Activated T-helper 1 cell treated with anti-CD3 and anti-CD28 coated beads, Interleukin-2, amount 50 U/mL, for 16 hours (primary cell): ENCODE measurements at regions not wholly inside any gene's neighbourhood (a gene's known extent, or its start where the extent isn't known, plus 50 kb on each side); places are given as distances from the start of the nearest gene placed in this dataset.

Source experiments
- DNase-seq, 2 donors: peaks; one replicate each; pipeline ENCODE4 v3.0.0-alpha.2; 2020; ENCODE audit warnings: low read depth in 1 of 2, low spot score in 1 of 2

- no peak for DNase-seq
Observed at GRCh38 chr16:72419638-72420037, 247.7 kb upstream of the PMFBP1 start.

GRCh38 chr16:72415379-72415778, 243.4 kb upstream of the PMFBP1 start:
- DNase-seq = no peak

- no peak for DNase-seq
Observed at GRCh38 chr16:72410492-72410891, 238.5 kb upstream of the PMFBP1 start.

GRCh38 chr16:72409423-72409822, 237.5 kb upstream of the PMFBP1 start:
- DNase-seq = no peak

GRCh38 chr16:72406390-72406789, 234.4 kb upstream of the PMFBP1 start:
- no peak for DNase-seq

- DNase-seq = no peak
Observed at GRCh38 chr16:72404299-72404698, 232.3 kb upstream of the PMFBP1 start.

- no peak for DNase-seq
Observed at GRCh38 chr16:72401084-72401361, 229.1 kb upstream of the PMFBP1 start.

- no peak for DNase-seq
Observed at GRCh38 chr16:72400257-72401083, 228.5 kb upstream of the PMFBP1 start.

GRCh38 chr16:72399811-72400210, 227.9 kb upstream of the PMFBP1 start:
- DNase-seq = no peak

GRCh38 chr16:72397876-72398275, 225.9 kb upstream of the PMFBP1 start:
- no peak for DNase-seq

- DNase-seq = no peak
Observed at GRCh38 chr16:72394526-72394925, 222.6 kb upstream of the PMFBP1 start.

GRCh38 chr16:72389791-72390190, 217.8 kb upstream of the PMFBP1 start:
- no peak for DNase-seq

- no peak for DNase-seq
Observed at GRCh38 chr16:72388007-72388406, 216.1 kb upstream of the PMFBP1 start.

- DNase-seq = no peak
Observed at GRCh38 chr16:72384651-72385050, 212.7 kb upstream of the PMFBP1 start.

- DNase-seq = no peak
Observed at GRCh38 chr16:72380283-72380682, 208.3 kb upstream of the PMFBP1 start.

GRCh38 chr16:72373201-72373600, 201.2 kb upstream of the PMFBP1 start:
- no peak for DNase-seq

GRCh38 chr16:72372087-72373045, 200.4 kb upstream of the PMFBP1 start:
- DNase-seq = no peak

- DNase-seq = no peak
Observed at GRCh38 chr16:72371307-72372086, 199.5 kb upstream of the PMFBP1 start.

GRCh38 chr16:72369274-72369673, 197.3 kb upstream of the PMFBP1 start:
- DNase-seq = no peak

- DNase-seq = no peak
Observed at GRCh38 chr16:72367851-72368250, 195.9 kb upstream of the PMFBP1 start.

GRCh38 chr16:72362973-72363372, 191.0 kb upstream of the PMFBP1 start:
- DNase-seq = no peak

GRCh38 chr16:72362476-72362875, 190.5 kb upstream of the PMFBP1 start:
- DNase-seq = no peak
